MM.1S (cell line): ENCODE measurements at regions not wholly inside any gene's neighbourhood (a gene's known extent, or its start where the extent isn't known, plus 50 kb on each side); places are given as distances from the start of the nearest gene placed in this dataset.

Experiments
- CTCF ChIP-seq: fragments of 300-600 bp; sonication (generic); IDR thresholded peaks from 2 replicates; pipeline ENCODE4 v1.5.1; 2016; ENCODE audit warnings: antibody characterized with exemption, low read length, mixed read lengths
- EZH2 ChIP-seq: fragments of 300-600 bp; sonication (generic); optimal IDR thresholded peaks from 2 replicates; pipeline ENCODE3; 2017; ENCODE audit warnings: low read depth, mild to moderate bottlenecking, antibody characterized with exemption, low read length, mixed read lengths

GRCh38 chr3:167109746-167110145 lies 270.4 kb downstream of the ZBBX start:
- TF ChIP-seq CTCF (no peak), EZH2 (no peak)
